H1 (cell line): ENCODE measurements at regions not wholly inside any gene's neighbourhood (a gene's known extent, or its start where the extent isn't known, plus 50 kb on each side); places are given as distances from the start of the nearest gene placed in this dataset.

ENCODE experiments used
- CTCF ChIA-PET: fragments of 300-600 bp; sonication (Branson Sonifier 250); formaldehyde crosslinking; loops from one replicate; lab custom pipeline; 2021; ENCODE audit not compliant: partially characterized antibody; lab: Charles Lee
- POLR2A ChIA-PET: fragments of 300-600 bp; sonication (Branson Sonifier 250); formaldehyde crosslinking; loops from one replicate; lab custom pipeline; 2021; ENCODE audit warnings: inconsistent platforms; ENCODE audit not compliant: partially characterized antibody; lab: Charles Lee
- DNase-seq, 2 experiments: peaks; one replicate each; pipeline versions ENCODE4 v3.0.0 to v3.0.0-alpha.2; 2010 to 2022; ENCODE audit warnings: low spot score in 2 of 2, low read depth in 1 of 2, mixed read lengths in 1 of 2
- FAIRE-seq: peaks from 2 replicates; lab custom pipeline; 2011; peaks lifted over from hg19 to GRCh38; lab: Jason Lieb, UNC
- H2AFZ ChIP-seq: 2 replicates; pipeline ENCODE4 v1.8.1; 2012; ENCODE audit warnings: low read length, inconsistent platforms
- H2AK5ac ChIP-seq: 2 replicates; pipeline ENCODE4 v1.6.1; 2013; ENCODE audit warnings: low read depth, low read length
- H2BK120ac ChIP-seq: replicated peaks from 2 replicates; pipeline ENCODE3; 2013; ENCODE audit warnings: low read depth, low read length, inconsistent platforms
- H2BK12ac ChIP-seq: 2 replicates; pipeline ENCODE4 v1.6.1; 2013; ENCODE audit warnings: low read depth, low read length
- H2BK15ac ChIP-seq: 2 replicates; pipeline ENCODE4 v1.6.1; 2013; ENCODE audit warnings: low read length
- H2BK20ac ChIP-seq: 2 replicates; pipeline ENCODE4 v1.6.1; 2013; ENCODE audit warnings: low read length
- H2BK5ac ChIP-seq: 2 replicates; pipeline ENCODE4 v1.6.1; 2013; ENCODE audit warnings: low read depth, low read length
- H3K14ac ChIP-seq: 2 replicates; pipeline ENCODE4 v1.6.1; 2013; ENCODE audit warnings: inconsistent platforms; ENCODE audit not compliant: insufficient read length
- H3K18ac ChIP-seq: 2 replicates; pipeline ENCODE4 v1.6.1; 2013; ENCODE audit warnings: low read length; ENCODE audit errors: extremely low read depth
- H3K23ac ChIP-seq: 2 replicates; pipeline ENCODE4 v1.6.1; 2013; ENCODE audit warnings: inconsistent platforms; ENCODE audit not compliant: insufficient read length
- H3K23me2 ChIP-seq: 2 replicates; pipeline ENCODE4 v1.6.1; 2013; ENCODE audit warnings: low read depth, low read length
- H3K27ac ChIP-seq: 2 replicates; pipeline ENCODE4 v1.6.1; 2011; ENCODE audit warnings: low read depth, low read length, inconsistent platforms
- H3K27me3 ChIP-seq, 4 experiments: replicated peaks in 1 of 4; 1 replicate in 1 of 4; 2 replicates in 3 of 4; pipeline versions ENCODE4 v1.6.1 to v1.8.1; 2011 to 2013; ENCODE audit warnings: low read length in 3 of 4, mild to moderate bottlenecking in 3 of 4, inconsistent platforms in 2 of 4, mixed read lengths in 2 of 4, moderate library complexity in 1 of 4; ENCODE audit not compliant: control insufficient read depth in 3 of 4, insufficient read depth in 3 of 4; ENCODE audit errors: extremely low read depth in 1 of 4
- H3K36me3 ChIP-seq, 4 experiments: 2 replicates each; pipeline versions ENCODE4 v1.6.1 to v1.8.1; 2011 to 2013; ENCODE audit warnings: mild to moderate bottlenecking in 4 of 4, low read length in 3 of 4, moderate library complexity in 2 of 4, control low read depth in 1 of 4, inconsistent platforms in 1 of 4; ENCODE audit not compliant: insufficient read depth in 4 of 4, control insufficient read depth in 2 of 4
- H3K4ac ChIP-seq: replicated peaks from 2 replicates; pipeline ENCODE3; 2013; ENCODE audit warnings: low read length, low read depth, mixed read lengths, inconsistent platforms; ENCODE audit not compliant: insufficient read length
- H3K4me1 ChIP-seq, 4 experiments: replicated peaks in 1 of 4; 1 replicate in 1 of 4; 2 replicates in 3 of 4; pipeline versions ENCODE4 v1.6.1 to v1.8.1; 2011 to 2013; ENCODE audit warnings: low read length in 3 of 4, inconsistent platforms in 2 of 4, mixed read lengths in 1 of 4; ENCODE audit not compliant: insufficient read depth in 4 of 4, control insufficient read depth in 3 of 4
- H3K4me2 ChIP-seq, 2 experiments: 2 replicates each; pipeline versions ENCODE4 v1.6.1 to v1.8.1; 2011 to 2013; ENCODE audit warnings: low read depth in 2 of 2, low read length in 2 of 2, control low read depth in 1 of 2, inconsistent platforms in 1 of 2, mild to moderate bottlenecking in 1 of 2; ENCODE audit not compliant: insufficient read depth in 1 of 2
- H3K4me3 ChIP-seq, 4 experiments: fragments of 200-600, 300-600 bp in 1 of 4; sonication (generic), shearing (Covaris generic), sonication (Bioruptor Twin) in 1 of 4; 2 replicates each; pipeline versions ENCODE4 v1.5.1 to v1.8.1; 2011 to 2016; ENCODE audit warnings: low read length in 4 of 4, low read depth in 3 of 4, control low read depth in 2 of 4, inconsistent platforms in 2 of 4, mild to moderate bottlenecking in 2 of 4, mixed read lengths in 1 of 4, moderate library complexity in 1 of 4; ENCODE audit not compliant: insufficient read depth in 2 of 4; ENCODE audit errors: extremely low read depth in 1 of 4
- H3K56ac ChIP-seq: replicated peaks from 2 replicates; pipeline ENCODE3; 2013; ENCODE audit warnings: low read depth, mild to moderate bottlenecking, mixed read lengths, low read length, inconsistent platforms; ENCODE audit not compliant: insufficient read length
- H3K79me1 ChIP-seq: 2 replicates; pipeline ENCODE4 v1.6.1; 2013; ENCODE audit warnings: low read depth, low read length, control low read depth
- H3K79me2 ChIP-seq, 2 experiments: 2 replicates each; pipeline versions ENCODE4 v1.6.1 to v1.8.1; 2012 to 2013; ENCODE audit warnings: low read length in 2 of 2, mild to moderate bottlenecking in 2 of 2, inconsistent platforms in 1 of 2; ENCODE audit not compliant: insufficient read depth in 2 of 2, control insufficient read depth in 1 of 2
- H3K9ac ChIP-seq, 4 experiments: replicated peaks in 1 of 4; 1 replicate in 1 of 4; 2 replicates in 3 of 4; pipeline versions ENCODE4 v1.6.1 to v1.8.1; 2011 to 2013; ENCODE audit warnings: low read depth in 3 of 4, low read length in 3 of 4, control low read depth in 2 of 4, mild to moderate bottlenecking in 2 of 4, moderate library complexity in 2 of 4, inconsistent platforms in 1 of 4; ENCODE audit errors: extremely low read depth in 1 of 4
- H3K9me3 ChIP-seq, 2 experiments: 2 replicates each; pipeline versions ENCODE4 v1.6.1 to v1.8.1; 2012 to 2013; ENCODE audit warnings: mild to moderate bottlenecking in 2 of 2, moderate library complexity in 2 of 2, control low read depth in 1 of 2, inconsistent platforms in 1 of 2, low read depth in 1 of 2, low read length in 1 of 2, mixed read lengths in 1 of 2; ENCODE audit not compliant: insufficient read depth in 2 of 2
- H4K20me1 ChIP-seq, 2 experiments: replicated peaks in 1 of 2; 2 replicates each; pipeline versions ENCODE3 to v1.8.1; 2011 to 2013; ENCODE audit warnings: inconsistent platforms in 2 of 2, low read length in 2 of 2, mild to moderate bottlenecking in 1 of 2; ENCODE audit not compliant: insufficient read depth in 2 of 2, control insufficient read depth in 1 of 2
- H4K5ac ChIP-seq: 2 replicates; pipeline ENCODE4 v1.6.1; 2013; ENCODE audit warnings: low read length, low read depth, mixed read lengths, inconsistent platforms; ENCODE audit not compliant: insufficient read length
- H4K8ac ChIP-seq: 2 replicates; pipeline ENCODE4 v1.8.0; 2013; ENCODE audit warnings: mild to moderate bottlenecking, moderate library complexity, low read length, inconsistent platforms; ENCODE audit not compliant: insufficient read depth; ENCODE audit errors: extremely low read depth
- H4K91ac ChIP-seq: replicated peaks from 2 replicates; pipeline ENCODE3; 2013; ENCODE audit warnings: low read length, mixed read lengths, inconsistent platforms; ENCODE audit not compliant: insufficient read length
- WGBS, 2 experiments: shearing (Covaris generic) in 1 of 2; methylation state at CpG; one replicate each; pipeline versions ENCODE4 v1.1.6 to v1.1.7; 2013 to 2015; ENCODE audit warnings: low lambda C conversion rate in 2 of 2, mixed read lengths in 2 of 2, inconsistent platforms in 1 of 2, low coverage in 1 of 2, missing lambda C conversion rate in 1 of 2; ENCODE audit not compliant: insufficient replicate concordance in 2 of 2, insufficient coverage in 1 of 2, insufficient read length in 1 of 2; ENCODE audit errors: extremely low coverage in 1 of 2, missing lambda C conversion rate in 1 of 2; 5-methylcytosine and 5-hydroxymethylcytosine counted together
- TF ChIP-seq, protein P1 (sequence below): fragments of 300-600 bp; sonication (generic); IDR thresholded peaks from 2 replicates; pipeline ENCODE4 v1.7.1; 2012; ENCODE audit warnings: low read length, moderate library complexity, mild to moderate bottlenecking, inconsistent platforms; ENCODE audit not compliant: insufficient replicate concordance

DNA sequence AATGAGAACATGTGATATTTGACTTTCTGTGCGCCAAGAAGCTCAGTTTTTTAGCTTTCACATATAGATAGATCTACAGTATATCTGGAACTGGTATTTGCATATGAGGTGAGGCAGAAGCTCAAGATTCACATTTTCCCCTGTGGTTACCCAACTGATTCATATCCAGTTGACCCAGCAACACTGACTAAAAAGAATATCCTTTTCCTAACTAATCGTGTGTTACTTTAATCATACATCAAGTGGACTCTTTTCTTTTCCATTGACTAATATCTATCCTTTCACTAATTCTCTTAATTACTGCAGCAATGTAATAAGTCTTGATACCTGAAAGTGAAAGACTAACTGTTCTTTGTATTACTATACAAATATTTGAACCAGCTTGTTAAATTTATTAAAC is 236.1 kb downstream of the AEBP2 start:
- no peaks in the 10 kb centered on the region for H3K9me3 ChIP-seq
- no peak overlapping the region for H3K18ac ChIP-seq
- H3K23ac ChIP-seq: no peak overlapping the region
- no peak overlapping the region for H3K27ac ChIP-seq
- DNase-seq (no peak), FAIRE-seq (no peak)
- no peak overlapping the region for H3K14ac ChIP-seq
- H2BK15ac ChIP-seq: no peak overlapping the region
- H3K79me2 ChIP-seq: no peaks in the 10 kb centered on the region
- H2BK5ac ChIP-seq: no peak overlapping the region
- H3K4ac ChIP-seq: no peak overlapping the region
- H4K8ac ChIP-seq: no peak overlapping the region
- no peaks in the 10 kb centered on the region for H3K79me1 ChIP-seq
- no peak overlapping the region for H2AFZ ChIP-seq
- no peaks in the 10 kb centered on the region for H3K23me2 ChIP-seq
- H2AK5ac ChIP-seq: no peak overlapping the region
- ChIA-PET POLR2A (no interaction called here), CTCF (no interaction called here)
- no peak overlapping the region for H3K4me2 ChIP-seq
- no peak overlapping the region for H3K56ac ChIP-seq
- H3K4me1 ChIP-seq: no peaks in the 10 kb centered on the region
- H3K27me3 ChIP-seq: no peaks in the 10 kb centered on the region
- no peak overlapping the region for H2BK12ac ChIP-seq
- no peak overlapping the region for H3K4me3 ChIP-seq
- no peaks in the 10 kb centered on the region for H3K36me3 ChIP-seq
- H4K91ac ChIP-seq: no peak overlapping the region
- no peak overlapping the region for H2BK120ac ChIP-seq
- WGBS, 2 experiments: 92% methylated on average over 2 of the region's 2 CpGs; no CpG with 5 or more reads in 1 of the 2 experiments
- no peak overlapping the region for H3K9ac ChIP-seq
- H4K5ac ChIP-seq: no peak overlapping the region
- H2BK20ac ChIP-seq: no peak overlapping the region
- H4K20me1 ChIP-seq: no peaks in the 10 kb centered on the region
- TF ChIP-seq, protein P1, sequence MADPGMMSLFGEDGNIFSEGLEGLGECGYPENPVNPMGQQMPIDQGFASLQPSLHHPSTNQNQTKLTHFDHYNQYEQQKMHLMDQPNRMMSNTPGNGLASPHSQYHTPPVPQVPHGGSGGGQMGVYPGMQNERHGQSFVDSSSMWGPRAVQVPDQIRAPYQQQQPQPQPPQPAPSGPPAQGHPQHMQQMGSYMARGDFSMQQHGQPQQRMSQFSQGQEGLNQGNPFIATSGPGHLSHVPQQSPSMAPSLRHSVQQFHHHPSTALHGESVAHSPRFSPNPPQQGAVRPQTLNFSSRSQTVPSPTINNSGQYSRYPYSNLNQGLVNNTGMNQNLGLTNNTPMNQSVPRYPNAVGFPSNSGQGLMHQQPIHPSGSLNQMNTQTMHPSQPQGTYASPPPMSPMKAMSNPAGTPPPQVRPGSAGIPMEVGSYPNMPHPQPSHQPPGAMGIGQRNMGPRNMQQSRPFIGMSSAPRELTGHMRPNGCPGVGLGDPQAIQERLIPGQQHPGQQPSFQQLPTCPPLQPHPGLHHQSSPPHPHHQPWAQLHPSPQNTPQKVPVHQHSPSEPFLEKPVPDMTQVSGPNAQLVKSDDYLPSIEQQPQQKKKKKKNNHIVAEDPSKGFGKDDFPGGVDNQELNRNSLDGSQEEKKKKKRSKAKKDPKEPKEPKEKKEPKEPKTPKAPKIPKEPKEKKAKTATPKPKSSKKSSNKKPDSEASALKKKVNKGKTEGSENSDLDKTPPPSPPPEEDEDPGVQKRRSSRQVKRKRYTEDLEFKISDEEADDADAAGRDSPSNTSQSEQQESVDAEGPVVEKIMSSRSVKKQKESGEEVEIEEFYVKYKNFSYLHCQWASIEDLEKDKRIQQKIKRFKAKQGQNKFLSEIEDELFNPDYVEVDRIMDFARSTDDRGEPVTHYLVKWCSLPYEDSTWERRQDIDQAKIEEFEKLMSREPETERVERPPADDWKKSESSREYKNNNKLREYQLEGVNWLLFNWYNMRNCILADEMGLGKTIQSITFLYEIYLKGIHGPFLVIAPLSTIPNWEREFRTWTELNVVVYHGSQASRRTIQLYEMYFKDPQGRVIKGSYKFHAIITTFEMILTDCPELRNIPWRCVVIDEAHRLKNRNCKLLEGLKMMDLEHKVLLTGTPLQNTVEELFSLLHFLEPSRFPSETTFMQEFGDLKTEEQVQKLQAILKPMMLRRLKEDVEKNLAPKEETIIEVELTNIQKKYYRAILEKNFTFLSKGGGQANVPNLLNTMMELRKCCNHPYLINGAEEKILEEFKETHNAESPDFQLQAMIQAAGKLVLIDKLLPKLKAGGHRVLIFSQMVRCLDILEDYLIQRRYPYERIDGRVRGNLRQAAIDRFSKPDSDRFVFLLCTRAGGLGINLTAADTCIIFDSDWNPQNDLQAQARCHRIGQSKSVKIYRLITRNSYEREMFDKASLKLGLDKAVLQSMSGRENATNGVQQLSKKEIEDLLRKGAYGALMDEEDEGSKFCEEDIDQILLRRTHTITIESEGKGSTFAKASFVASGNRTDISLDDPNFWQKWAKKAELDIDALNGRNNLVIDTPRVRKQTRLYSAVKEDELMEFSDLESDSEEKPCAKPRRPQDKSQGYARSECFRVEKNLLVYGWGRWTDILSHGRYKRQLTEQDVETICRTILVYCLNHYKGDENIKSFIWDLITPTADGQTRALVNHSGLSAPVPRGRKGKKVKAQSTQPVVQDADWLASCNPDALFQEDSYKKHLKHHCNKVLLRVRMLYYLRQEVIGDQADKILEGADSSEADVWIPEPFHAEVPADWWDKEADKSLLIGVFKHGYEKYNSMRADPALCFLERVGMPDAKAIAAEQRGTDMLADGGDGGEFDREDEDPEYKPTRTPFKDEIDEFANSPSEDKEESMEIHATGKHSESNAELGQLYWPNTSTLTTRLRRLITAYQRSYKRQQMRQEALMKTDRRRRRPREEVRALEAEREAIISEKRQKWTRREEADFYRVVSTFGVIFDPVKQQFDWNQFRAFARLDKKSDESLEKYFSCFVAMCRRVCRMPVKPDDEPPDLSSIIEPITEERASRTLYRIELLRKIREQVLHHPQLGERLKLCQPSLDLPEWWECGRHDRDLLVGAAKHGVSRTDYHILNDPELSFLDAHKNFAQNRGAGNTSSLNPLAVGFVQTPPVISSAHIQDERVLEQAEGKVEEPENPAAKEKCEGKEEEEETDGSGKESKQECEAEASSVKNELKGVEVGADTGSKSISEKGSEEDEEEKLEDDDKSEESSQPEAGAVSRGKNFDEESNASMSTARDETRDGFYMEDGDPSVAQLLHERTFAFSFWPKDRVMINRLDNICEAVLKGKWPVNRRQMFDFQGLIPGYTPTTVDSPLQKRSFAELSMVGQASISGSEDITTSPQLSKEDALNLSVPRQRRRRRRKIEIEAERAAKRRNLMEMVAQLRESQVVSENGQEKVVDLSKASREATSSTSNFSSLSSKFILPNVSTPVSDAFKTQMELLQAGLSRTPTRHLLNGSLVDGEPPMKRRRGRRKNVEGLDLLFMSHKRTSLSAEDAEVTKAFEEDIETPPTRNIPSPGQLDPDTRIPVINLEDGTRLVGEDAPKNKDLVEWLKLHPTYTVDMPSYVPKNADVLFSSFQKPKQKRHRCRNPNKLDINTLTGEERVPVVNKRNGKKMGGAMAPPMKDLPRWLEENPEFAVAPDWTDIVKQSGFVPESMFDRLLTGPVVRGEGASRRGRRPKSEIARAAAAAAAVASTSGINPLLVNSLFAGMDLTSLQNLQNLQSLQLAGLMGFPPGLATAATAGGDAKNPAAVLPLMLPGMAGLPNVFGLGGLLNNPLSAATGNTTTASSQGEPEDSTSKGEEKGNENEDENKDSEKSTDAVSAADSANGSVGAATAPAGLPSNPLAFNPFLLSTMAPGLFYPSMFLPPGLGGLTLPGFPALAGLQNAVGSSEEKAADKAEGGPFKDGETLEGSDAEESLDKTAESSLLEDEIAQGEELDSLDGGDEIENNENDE: no peak
